PFSK-1 (cell line): ENCODE measurements at regions not wholly inside any gene's neighbourhood (a gene's known extent, or its start where the extent isn't known, plus 50 kb on each side); places are given as distances from the start of the nearest gene placed in this dataset.

Experiments used
- FOXP2 ChIP-seq: optimal IDR thresholded peaks from 2 replicates; pipeline ENCODE3; 2011; ENCODE audit warnings: borderline replicate concordance, control low read depth, inconsistent platforms; ENCODE audit not compliant: insufficient read depth; ENCODE audit errors: extremely low read length, extremely low read depth
- POLR2AphosphoS5 ChIP-seq: IDR thresholded peaks from 2 replicates; pipeline ENCODE4 v1.6.1; 2012; ENCODE audit warnings: low read depth, mild to moderate bottlenecking, control low read depth, low read length, moderate library complexity
- REST ChIP-seq, 2 experiments: IDR thresholded peaks; 2 replicates each; pipeline versions ENCODE4 v1.6.1 to v1.8.0; 2011 to 2012; ENCODE audit warnings: low read depth in 2 of 2, low read length in 2 of 2, control low read depth in 1 of 2, inconsistent platforms in 1 of 2, mild to moderate bottlenecking in 1 of 2, moderate library complexity in 1 of 2; ENCODE audit not compliant: insufficient read depth in 1 of 2
- SIN3A ChIP-seq: IDR thresholded peaks from 2 replicates; pipeline ENCODE4 v1.6.1; 2012; ENCODE audit warnings: mild to moderate bottlenecking, low read length, moderate library complexity, borderline replicate concordance; ENCODE audit not compliant: insufficient read depth
- TAF1 ChIP-seq: IDR thresholded peaks from 2 replicates; pipeline ENCODE4 v1.6.1; 2012; ENCODE audit warnings: low read length, control low read depth, borderline replicate concordance; ENCODE audit not compliant: insufficient read depth

- no peak for TF ChIP-seq FOXP2
- TF ChIP-seq POLR2AphosphoS5, result no peak
- TF ChIP-seq TAF1, result no peak
- TF ChIP-seq SIN3A, result no peak
- TF ChIP-seq REST (IDR thresholded peaks at IDR 0.05; ENCODE audit: insufficient read depth in 1 of 2, low read depth in 2 of 2, low read length in 2 of 2), result no peak
Observed at GRCh38 chr17:53765609-53766008, 57.1 kb upstream of the KIF2B start.

GRCh38 chr17:53765129-53765528, 57.6 kb upstream of the KIF2B start:
- TF ChIP-seq POLR2AphosphoS5 (no peak), FOXP2 (no peak), SIN3A (no peak), REST (IDR thresholded peaks at IDR 0.05; ENCODE audit: insufficient read depth in 1 of 2, low read depth in 2 of 2, low read length in 2 of 2) (no peak), TAF1 (no peak)

- TF ChIP-seq REST (IDR thresholded peaks at IDR 0.05; ENCODE audit: insufficient read depth in 1 of 2, low read depth in 2 of 2, low read length in 2 of 2) (no peak), SIN3A (no peak), FOXP2 (no peak), POLR2AphosphoS5 (no peak), TAF1 (no peak)
Observed at GRCh38 chr17:53757559-53757958, 65.2 kb upstream of the KIF2B start.

- no peak for TF ChIP-seq SIN3A
- TF ChIP-seq POLR2AphosphoS5, result no peak
- TF ChIP-seq FOXP2, result no peak
- no peak for TF ChIP-seq TAF1
- no peak for TF ChIP-seq REST (IDR thresholded peaks at IDR 0.05; ENCODE audit: insufficient read depth in 1 of 2, low read depth in 2 of 2, low read length in 2 of 2)
Observed at GRCh38 chr17:53749178-53749577, 73.5 kb upstream of the KIF2B start.

- TF ChIP-seq REST (IDR thresholded peaks at IDR 0.05; ENCODE audit: insufficient read depth in 1 of 2, low read depth in 2 of 2, low read length in 2 of 2) (no peak), SIN3A (no peak), TAF1 (no peak), FOXP2 (no peak), POLR2AphosphoS5 (no peak)
Observed at GRCh38 chr17:53740312-53740711, 82.4 kb upstream of the KIF2B start.
